Amygdala (tissue), 56 donors: ENCODE measurements at regions not wholly inside any gene's neighbourhood (a gene's known extent, or its start where the extent isn't known, plus 50 kb on each side); places are given as distances from the start of the nearest gene placed in this dataset.

ENCODE experiments used
- DNase-seq, 56 donors: peaks; one replicate each; lab custom pipeline; 2025; lab: John Stamatoyannopoulos, UW

GRCh38 chr10:8511026-8511425 is 456.5 kb downstream of the GATA3 start:
- no peak for DNase-seq

- DNase-seq: no peak
Measured at GRCh38 chr10:8513155-8514147, 459.0 kb downstream of the GATA3 start.

- no peak for DNase-seq
Measured at GRCh38 chr10:8520382-8520781, 465.9 kb downstream of the GATA3 start.

GRCh38 chr10:8527773-8528172 is 473.3 kb downstream of the GATA3 start:
- no peak for DNase-seq

GRCh38 chr10:8531116-8531515 is 476.6 kb downstream of the GATA3 start:
- peak in 20 of 56 donors; percentile 1 to 58 (median 7) for DNase-seq

GRCh38 chr10:8532647-8533046 is 478.2 kb downstream of the GATA3 start:
- DNase-seq: no peak

- DNase-seq: no peak
Measured at GRCh38 chr10:8533462-8533861, 479.0 kb downstream of the GATA3 start.

- DNase-seq: no peak
Measured at GRCh38 chr10:8534096-8534495, 479.6 kb downstream of the GATA3 start.

- DNase-seq: no peak
Measured at GRCh38 chr10:8534891-8535290, 480.4 kb downstream of the GATA3 start.

- no peak for DNase-seq
Measured at GRCh38 chr10:8539056-8539455, 484.6 kb downstream of the GATA3 start.

GRCh38 chr10:8543361-8544056 is 489.0 kb downstream of the GATA3 start:
- DNase-seq: no peak

- DNase-seq: no peak
Measured at GRCh38 chr10:8544057-8544380, 489.5 kb downstream of the GATA3 start.

- DNase-seq: no peak
Measured at GRCh38 chr10:8544500-8544899, 490.0 kb downstream of the GATA3 start.

GRCh38 chr10:8554574-8554973 is 500.1 kb downstream of the GATA3 start:
- DNase-seq: no peak

- no peak for DNase-seq
Measured at GRCh38 chr10:8556321-8556720, 501.8 kb downstream of the GATA3 start.

GRCh38 chr10:8563478-8563877 is 509.0 kb downstream of the GATA3 start:
- no peak for DNase-seq

- DNase-seq: no peak
Measured at GRCh38 chr10:8566737-8567136, 512.2 kb downstream of the GATA3 start.

GRCh38 chr10:8568401-8568800 is 513.9 kb downstream of the GATA3 start:
- no peak for DNase-seq

GRCh38 chr10:8575620-8576019 is 521.1 kb downstream of the GATA3 start:
- DNase-seq: no peak

- DNase-seq: no peak
Measured at GRCh38 chr10:8576281-8576680, 521.8 kb downstream of the GATA3 start.

- no peak for DNase-seq
Measured at GRCh38 chr10:8576911-8577310, 522.4 kb downstream of the GATA3 start.

- no peak for DNase-seq
Measured at GRCh38 chr10:8577686-8578085, 523.2 kb downstream of the GATA3 start.
